SK-N-DZ (cell line): ENCODE measurements at regions not wholly inside any gene's neighbourhood (a gene's known extent, or its start where the extent isn't known, plus 50 kb on each side); places are given as distances from the start of the nearest gene placed in this dataset.
"Not testable (repeated sequence)": the region's sequence is repeated elsewhere in the genome, so short reads cannot be mapped to it uniquely, and the experiment has no call there.

Experiments
- DNase-seq: peaks from one replicate; pipeline ENCODE4 v3.0.0-alpha.2; 2015; ENCODE audit warnings: low spot score

GRCh38 chr13:74730556-74731331 lies 596.5 kb upstream of the KLF12 start:
- no peak for DNase-seq

GRCh38 chr13:74726206-74726605 lies 592.0 kb upstream of the KLF12 start:
- no peak for DNase-seq

GRCh38 chr13:74718232-74718842 lies 584.1 kb upstream of the KLF12 start:
- not testable (repeated sequence) for DNase-seq

GRCh38 chr13:74715718-74716117 lies 581.5 kb upstream of the KLF12 start:
- no peak for DNase-seq

GRCh38 chr13:74710006-74710405 lies 575.8 kb upstream of the KLF12 start:
- DNase-seq, result no peak

GRCh38 chr13:74709226-74709625 lies 575.0 kb upstream of the KLF12 start:
- no peak for DNase-seq

- no peak for DNase-seq
These were observed 574.4 kb upstream of the KLF12 start for GRCh38 chr13:74708629-74709028.

GRCh38 chr13:74707291-74707690 lies 573.1 kb upstream of the KLF12 start:
- no peak for DNase-seq

GRCh38 chr13:74706801-74707200 lies 572.6 kb upstream of the KLF12 start:
- no peak for DNase-seq

GRCh38 chr13:74705438-74705837 lies 571.2 kb upstream of the KLF12 start:
- no peak for DNase-seq

GRCh38 chr13:74703855-74704387 lies 569.7 kb upstream of the KLF12 start:
- DNase-seq, result no peak

GRCh38 chr13:74696148-74696922 lies 562.1 kb upstream of the KLF12 start:
- peak; percentile 7 for DNase-seq

GRCh38 chr13:74695021-74695800 lies 561.0 kb upstream of the KLF12 start:
- no peak for DNase-seq

GRCh38 chr13:74687442-74688182 lies 553.4 kb upstream of the KLF12 start:
- DNase-seq, result no peak

GRCh38 chr13:74683411-74683810 lies 549.2 kb upstream of the KLF12 start:
- no peak for DNase-seq

- no peak for DNase-seq
These were observed 548.5 kb upstream of the KLF12 start for GRCh38 chr13:74682746-74683145.

GRCh38 chr13:74681891-74682290 lies 547.7 kb upstream of the KLF12 start:
- DNase-seq, result no peak

- no peak for DNase-seq
These were observed 544.2 kb upstream of the KLF12 start for GRCh38 chr13:74678308-74678965.

GRCh38 chr13:74675972-74676371 lies 541.8 kb upstream of the KLF12 start:
- DNase-seq, result no peak

GRCh38 chr13:74675182-74675581 lies 541.0 kb upstream of the KLF12 start:
- DNase-seq, result no peak
